Activated CD8-positive, alpha-beta memory T cell treated with anti-CD3 and anti-CD28 coated beads, Interleukin-2, amount 50 U/mL, for 1 hour (primary cell): ENCODE measurements at regions not wholly inside any gene's neighbourhood (a gene's known extent, or its start where the extent isn't known, plus 50 kb on each side); places are given as distances from the start of the nearest gene placed in this dataset.
"Not testable (repeated sequence)": the region's sequence is repeated elsewhere in the genome, so short reads cannot be mapped to it uniquely, and the experiment has no call there.

ENCODE experiments used
- DNase-seq: peaks from one replicate; pipeline ENCODE4 v3.0.0-alpha.2; 2020; ENCODE audit errors: extremely low read depth

- no peak for DNase-seq
These were observed 241.5 kb downstream of the SATB2 start for GRCh38 chr2:199216253-199216652.

GRCh38 chr2:199207011-199207410, 250.7 kb downstream of the SATB2 start:
- DNase-seq = no peak

GRCh38 chr2:199206536-199206935, 251.2 kb downstream of the SATB2 start:
- DNase-seq = no peak

- DNase-seq = no peak
These were observed 254.8 kb downstream of the SATB2 start for GRCh38 chr2:199202964-199203363.

GRCh38 chr2:199201539-199201938, 256.2 kb downstream of the SATB2 start:
- DNase-seq = no peak

GRCh38 chr2:199199797-199200196, 257.9 kb downstream of the SATB2 start:
- DNase-seq = no peak

- no peak for DNase-seq
These were observed 260.3 kb downstream of the SATB2 start for GRCh38 chr2:199197448-199197847.

GRCh38 chr2:199196686-199197085, 261.1 kb downstream of the SATB2 start:
- DNase-seq = no peak

- DNase-seq = no peak
These were observed 261.7 kb downstream of the SATB2 start for GRCh38 chr2:199195927-199196502.

- DNase-seq = no peak
These were observed 266.3 kb downstream of the SATB2 start for GRCh38 chr2:199191461-199191860.

- DNase-seq = no peak
These were observed 268.5 kb downstream of the SATB2 start for GRCh38 chr2:199189229-199189628.

GRCh38 chr2:199186301-199186751, 271.4 kb downstream of the SATB2 start:
- DNase-seq = no peak

GRCh38 chr2:199185174-199185573, 272.6 kb downstream of the SATB2 start:
- not testable (repeated sequence) for DNase-seq

GRCh38 chr2:199163613-199164458, 293.9 kb downstream of the SATB2 start:
- DNase-seq = no peak

- DNase-seq = no peak
These were observed 296.9 kb downstream of the SATB2 start for GRCh38 chr2:199160677-199161465.

GRCh38 chr2:199160081-199160480, 297.7 kb downstream of the SATB2 start:
- no peak for DNase-seq

GRCh38 chr2:199148076-199148845, 309.5 kb downstream of the SATB2 start:
- no peak for DNase-seq

GRCh38 chr2:199147216-199147615, 310.5 kb downstream of the SATB2 start:
- no peak for DNase-seq

GRCh38 chr2:199144546-199144945, 313.2 kb downstream of the SATB2 start:
- no peak for DNase-seq

GRCh38 chr2:199144036-199144435, 313.7 kb downstream of the SATB2 start:
- DNase-seq = no peak

GRCh38 chr2:199136681-199137080, 321.1 kb downstream of the SATB2 start:
- DNase-seq = no peak

GRCh38 chr2:199136242-199136641, 321.5 kb downstream of the SATB2 start:
- no peak for DNase-seq
